ENCODE measurements at regions not wholly inside any gene's neighbourhood (a gene's known extent, or its start where the extent isn't known, plus 50 kb on each side); places are given as distances from the start of the nearest gene placed in this dataset.

GRCh38 chr1:219358080-219358479, 184.4 kb downstream of the LYPLAL1 start:
- no peak for DNase-seq (ENCODE audit: low read depth in 2 of 2, low spot score in 1 of 2)

GRCh38 chr1:219354962-219355361, 181.3 kb downstream of the LYPLAL1 start:
- no peak for DNase-seq (ENCODE audit: low read depth in 2 of 2, low spot score in 1 of 2)

- no peak for DNase-seq (ENCODE audit: low read depth in 2 of 2, low spot score in 1 of 2)
Observed at GRCh38 chr1:219352961-219353651, 179.4 kb downstream of the LYPLAL1 start.

- DNase-seq (ENCODE audit: low read depth in 2 of 2, low spot score in 1 of 2), result no peak
Observed at GRCh38 chr1:219350172-219350931, 176.7 kb downstream of the LYPLAL1 start.

- no peak for DNase-seq (ENCODE audit: low read depth in 2 of 2, low spot score in 1 of 2)
Observed at GRCh38 chr1:219347921-219348391, 174.3 kb downstream of the LYPLAL1 start.

GRCh38 chr1:219347376-219347775, 173.7 kb downstream of the LYPLAL1 start:
- no peak for DNase-seq (ENCODE audit: low read depth in 2 of 2, low spot score in 1 of 2)

GRCh38 chr1:219345953-219346352, 172.3 kb downstream of the LYPLAL1 start:
- no peak for DNase-seq (ENCODE audit: low read depth in 2 of 2, low spot score in 1 of 2)

GRCh38 chr1:219342836-219343235, 169.2 kb downstream of the LYPLAL1 start:
- DNase-seq (ENCODE audit: low read depth in 2 of 2, low spot score in 1 of 2), result no peak

GRCh38 chr1:219340796-219341195, 167.1 kb downstream of the LYPLAL1 start:
- DNase-seq (ENCODE audit: low read depth in 2 of 2, low spot score in 1 of 2), result no peak

- DNase-seq (ENCODE audit: low read depth in 2 of 2, low spot score in 1 of 2), result no peak
Observed at GRCh38 chr1:219339466-219339865, 165.8 kb downstream of the LYPLAL1 start.

GRCh38 chr1:219337588-219337987, 163.9 kb downstream of the LYPLAL1 start:
- no peak for DNase-seq (ENCODE audit: low read depth in 2 of 2, low spot score in 1 of 2)

- no peak for DNase-seq (ENCODE audit: low read depth in 2 of 2, low spot score in 1 of 2)
Observed at GRCh38 chr1:219333626-219334025, 159.9 kb downstream of the LYPLAL1 start.

- DNase-seq (ENCODE audit: low read depth in 2 of 2, low spot score in 1 of 2), result no peak
Observed at GRCh38 chr1:219331424-219331823, 157.7 kb downstream of the LYPLAL1 start.

- DNase-seq (ENCODE audit: low read depth in 2 of 2, low spot score in 1 of 2), result no peak
Observed at GRCh38 chr1:219330669-219331068, 157.0 kb downstream of the LYPLAL1 start.

GRCh38 chr1:219330001-219330400, 156.3 kb downstream of the LYPLAL1 start:
- no peak for DNase-seq (ENCODE audit: low read depth in 2 of 2, low spot score in 1 of 2)

- no peak for DNase-seq (ENCODE audit: low read depth in 2 of 2, low spot score in 1 of 2)
Observed at GRCh38 chr1:219329578-219329977, 155.9 kb downstream of the LYPLAL1 start.

- no peak for DNase-seq (ENCODE audit: low read depth in 2 of 2, low spot score in 1 of 2)
Observed at GRCh38 chr1:219326843-219327242, 153.2 kb downstream of the LYPLAL1 start.

- no peak for DNase-seq (ENCODE audit: low read depth in 2 of 2, low spot score in 1 of 2)
Observed at GRCh38 chr1:219325368-219325742, 151.7 kb downstream of the LYPLAL1 start.

- no peak for DNase-seq (ENCODE audit: low read depth in 2 of 2, low spot score in 1 of 2)
Observed at GRCh38 chr1:219324629-219325367, 151.1 kb downstream of the LYPLAL1 start.

GRCh38 chr1:219324171-219324570, 150.5 kb downstream of the LYPLAL1 start:
- no peak for DNase-seq (ENCODE audit: low read depth in 2 of 2, low spot score in 1 of 2)

- DNase-seq (ENCODE audit: low read depth in 2 of 2, low spot score in 1 of 2), result no peak
Observed at GRCh38 chr1:219323426-219323825, 149.7 kb downstream of the LYPLAL1 start.

GRCh38 chr1:219322766-219323165, 149.1 kb downstream of the LYPLAL1 start:
- DNase-seq (ENCODE audit: low read depth in 2 of 2, low spot score in 1 of 2), result no peak
